ENCODE measurements at regions not wholly inside any gene's neighbourhood (a gene's known extent, or its start where the extent isn't known, plus 50 kb on each side); places are given as distances from the start of the nearest gene placed in this dataset.

- no peak for DNase-seq (ENCODE audit: low read depth in 2 of 2)
Measured at GRCh38 chr5:77948476-77948875, 172.3 kb upstream of the TBCA start.

DNA sequence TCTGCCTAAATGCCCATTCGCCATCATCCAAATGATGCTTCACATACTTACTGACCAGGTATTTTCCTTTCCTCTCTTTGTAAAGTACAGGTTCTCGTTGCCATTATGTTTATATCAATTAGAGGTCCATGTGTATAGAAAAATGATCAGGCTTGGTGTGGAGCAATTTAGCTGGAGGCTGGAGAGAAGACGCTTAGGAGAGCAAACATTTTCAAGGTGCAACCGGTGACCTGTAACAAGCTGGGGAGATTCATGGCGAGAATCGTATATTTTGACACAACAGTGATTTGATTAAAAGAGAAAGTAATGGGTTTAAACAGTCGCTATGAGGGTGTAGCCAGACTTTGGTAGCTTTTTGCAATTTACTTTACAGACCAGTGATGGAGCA lies 170.9 kb upstream of the TBCA start:
- no peak for DNase-seq (ENCODE audit: low read depth in 2 of 2)

DNA sequence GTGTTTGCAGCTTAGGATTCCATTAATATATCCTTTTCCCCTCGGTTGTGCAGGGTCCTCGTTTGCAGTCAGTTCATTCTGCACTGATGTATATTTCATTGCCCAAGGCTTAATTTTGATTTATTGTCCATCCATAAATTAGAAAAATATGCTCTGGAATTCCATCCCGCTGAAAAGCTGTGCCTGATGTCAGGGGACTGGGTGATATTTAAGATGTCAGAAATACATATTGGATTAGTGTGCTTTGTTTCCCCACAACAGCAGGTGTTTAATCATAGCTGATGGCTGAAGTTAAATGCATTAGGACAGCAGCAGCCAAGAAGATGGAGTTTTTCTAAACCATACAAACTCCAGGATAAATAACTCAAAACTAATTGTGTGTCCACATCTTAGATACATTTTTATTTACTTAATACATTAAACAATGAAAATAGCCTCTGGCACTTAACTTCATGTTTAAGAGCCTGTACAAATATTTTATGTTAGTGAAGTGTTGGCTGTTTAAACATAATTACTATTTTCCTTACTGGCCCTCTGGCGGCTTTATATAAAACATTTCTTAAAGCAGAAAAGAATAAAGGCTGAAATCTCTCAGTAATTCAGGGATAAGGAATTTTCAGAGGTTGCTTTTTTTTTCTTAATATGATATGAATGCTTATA lies 170.4 kb upstream of the TBCA start:
- DNase-seq (ENCODE audit: low read depth in 2 of 2), result no peak

DNA sequence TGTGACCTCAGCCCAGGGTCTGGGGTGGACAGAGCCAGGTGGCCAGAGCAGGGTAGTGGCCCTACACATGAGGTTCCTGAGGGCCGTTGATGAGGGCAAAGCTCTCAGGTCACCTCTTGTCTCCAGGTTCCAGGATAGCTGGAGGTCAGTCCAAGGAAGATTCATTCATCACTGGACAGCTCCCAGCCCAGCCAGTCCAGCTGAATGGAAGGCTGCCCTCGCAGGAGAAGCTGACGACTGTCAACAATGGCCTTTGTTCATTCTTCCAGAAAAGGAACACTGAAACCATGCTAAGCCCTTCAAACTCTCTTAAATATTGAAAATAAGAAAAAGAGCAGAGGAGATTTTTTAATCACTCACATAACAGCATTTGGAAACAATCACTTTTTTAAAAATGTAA lies 169.7 kb upstream of the TBCA start:
- DNase-seq (ENCODE audit: low read depth in 2 of 2), result no peak

- no peak for DNase-seq (ENCODE audit: low read depth in 2 of 2)
Measured at GRCh38 chr5:77944757-77945340, 168.7 kb upstream of the TBCA start.

GRCh38 chr5:77943851-77944250 lies 167.7 kb upstream of the TBCA start:
- no peak for DNase-seq (ENCODE audit: low read depth in 2 of 2)

DNA sequence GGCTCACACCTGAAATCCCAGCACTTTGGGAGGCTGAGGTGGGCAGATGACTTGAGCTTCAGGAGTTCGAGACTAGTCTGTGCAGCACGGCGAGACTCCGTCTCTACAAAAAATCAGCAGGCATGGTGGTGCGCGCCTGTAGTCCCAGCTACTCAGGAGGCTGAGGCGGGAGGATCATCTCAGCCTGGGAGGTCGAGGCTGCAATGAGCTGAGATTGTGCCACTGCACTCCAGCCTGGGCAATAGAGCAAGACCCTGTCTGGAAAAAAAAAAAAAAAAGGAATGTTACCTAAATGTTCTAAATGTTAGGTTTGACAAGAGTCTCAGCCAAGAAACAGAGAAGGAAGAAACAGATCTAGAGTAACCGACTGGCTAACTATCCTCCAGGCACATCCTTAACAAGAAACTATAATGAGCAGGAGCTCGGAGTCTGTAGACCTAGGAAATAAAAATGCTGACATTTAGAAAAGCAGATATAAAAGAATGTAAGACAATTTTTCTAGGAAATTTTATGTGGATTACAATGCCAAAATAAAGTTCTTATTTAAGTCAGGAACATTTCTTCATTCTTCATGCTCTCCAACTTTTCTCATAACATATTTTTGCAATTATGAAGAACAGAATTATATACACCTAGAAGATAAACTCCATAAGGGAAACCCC lies 166.6 kb upstream of the TBCA start:
- no peak for DNase-seq (ENCODE audit: low read depth in 2 of 2)

DNA sequence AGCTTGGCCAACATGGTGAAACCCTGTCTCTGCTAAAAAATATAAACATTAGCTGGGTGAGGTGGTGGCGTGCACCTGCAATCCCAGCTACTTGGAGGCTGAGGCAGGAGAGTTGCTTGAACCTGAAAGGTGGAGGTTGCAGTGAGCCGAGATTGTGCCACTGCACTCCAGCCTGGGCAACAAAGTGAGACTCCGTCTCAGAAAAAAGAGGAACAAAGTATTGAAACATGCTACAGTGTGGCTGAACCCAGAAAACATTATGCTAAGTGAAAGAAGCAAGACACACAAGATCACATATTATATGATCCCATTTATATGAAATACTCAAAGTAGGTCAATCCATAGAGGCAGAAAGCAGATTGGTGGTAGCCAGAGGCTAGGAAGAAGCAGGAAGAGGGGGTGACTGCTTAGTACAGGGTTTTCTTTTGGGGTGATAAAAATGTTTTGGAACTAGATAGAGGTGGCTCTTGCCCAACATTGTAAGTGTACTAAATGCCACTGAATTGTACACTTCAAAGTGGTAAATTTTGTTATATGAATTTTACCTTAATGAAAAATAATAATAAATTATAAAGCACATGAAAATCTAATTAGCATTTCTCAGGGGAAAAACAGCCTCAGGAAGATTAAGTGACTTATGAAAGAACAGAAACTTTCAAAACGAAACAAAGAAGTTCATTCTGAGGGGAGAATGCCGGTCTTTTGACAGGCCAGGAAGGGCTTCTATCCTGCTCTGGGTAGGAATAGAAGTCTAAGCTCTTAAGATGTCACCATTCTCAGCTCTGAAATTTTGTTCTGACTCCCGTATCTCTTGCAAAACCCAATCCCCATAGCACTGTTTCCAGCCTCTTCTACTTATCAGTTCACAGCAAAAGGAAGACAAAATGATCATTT lies 161.1 kb upstream of the TBCA start:
- no peak for DNase-seq (ENCODE audit: low read depth in 2 of 2)

GRCh38 chr5:77936365-77936693 lies 160.2 kb upstream of the TBCA start:
- DNase-seq (ENCODE audit: low read depth in 2 of 2), result no peak

DNA sequence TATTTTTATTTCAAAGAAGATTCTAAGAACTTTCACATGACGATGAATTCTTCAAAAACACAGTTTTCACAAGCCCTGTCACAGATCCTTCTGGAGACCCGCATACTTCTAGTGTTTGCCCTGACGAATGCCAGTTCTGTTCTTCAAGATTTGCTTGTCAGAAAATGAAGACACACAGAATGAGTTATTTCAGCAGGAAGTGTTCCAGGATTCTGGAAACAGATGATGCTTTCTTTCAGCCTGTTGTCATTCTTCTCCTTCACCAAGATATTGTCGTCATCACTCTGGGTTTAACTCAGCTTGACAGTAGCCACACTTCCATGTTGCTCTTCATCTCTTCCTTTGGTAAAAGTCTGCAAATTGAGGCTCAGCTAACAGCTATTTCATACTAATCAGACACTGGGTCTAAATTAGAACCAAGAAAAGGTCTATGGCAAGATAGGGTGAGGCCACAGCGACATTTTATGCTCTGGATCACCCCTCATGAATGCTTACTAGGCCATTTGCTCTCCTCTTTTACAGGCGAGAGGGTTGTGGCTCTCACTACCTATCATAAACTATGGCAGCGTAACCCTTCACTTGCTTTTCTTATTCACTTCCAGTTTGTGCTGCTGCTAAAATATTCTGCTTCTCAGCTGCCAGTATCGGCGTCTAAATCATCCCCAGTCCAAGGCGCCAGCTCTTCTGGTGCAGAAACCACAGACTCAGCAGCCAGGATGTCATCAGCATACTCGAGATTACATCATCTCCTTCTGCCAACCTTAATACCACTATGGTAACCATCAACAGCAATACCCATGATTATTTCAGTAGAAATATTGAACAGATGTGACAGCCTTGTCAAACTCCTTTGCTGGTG lies 159.6 kb upstream of the TBCA start:
- DNase-seq (ENCODE audit: low read depth in 2 of 2), result no peak

- no peak for DNase-seq (ENCODE audit: low read depth in 2 of 2)
Measured at GRCh38 chr5:77928776-77929300, 152.7 kb upstream of the TBCA start.

DNA sequence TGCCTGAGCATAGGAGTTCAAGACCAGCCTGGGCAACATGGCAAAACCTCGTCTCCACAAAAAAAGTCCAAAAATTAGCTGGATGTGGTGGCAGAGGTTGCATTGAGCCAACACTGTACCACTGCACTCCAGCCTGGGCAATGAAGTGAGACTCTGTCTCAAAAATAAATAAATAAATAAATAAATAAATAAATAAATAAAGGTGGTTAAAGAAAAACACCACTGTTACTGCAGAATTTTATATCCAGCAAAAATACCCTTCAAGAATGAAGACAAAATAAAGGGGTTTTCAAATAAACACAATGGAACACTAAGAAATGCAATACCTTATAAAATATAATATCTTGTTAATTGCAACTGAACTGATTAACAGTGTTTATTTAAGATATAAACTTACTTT lies 150.2 kb upstream of the TBCA start:
- no peak for DNase-seq (ENCODE audit: low read depth in 2 of 2)

- DNase-seq (ENCODE audit: low read depth in 2 of 2), result no peak
Measured at GRCh38 chr5:77925503-77925902, 149.4 kb upstream of the TBCA start.

GRCh38 chr5:77924081-77924480 lies 147.9 kb upstream of the TBCA start:
- no peak for DNase-seq (ENCODE audit: low read depth in 2 of 2)

DNA sequence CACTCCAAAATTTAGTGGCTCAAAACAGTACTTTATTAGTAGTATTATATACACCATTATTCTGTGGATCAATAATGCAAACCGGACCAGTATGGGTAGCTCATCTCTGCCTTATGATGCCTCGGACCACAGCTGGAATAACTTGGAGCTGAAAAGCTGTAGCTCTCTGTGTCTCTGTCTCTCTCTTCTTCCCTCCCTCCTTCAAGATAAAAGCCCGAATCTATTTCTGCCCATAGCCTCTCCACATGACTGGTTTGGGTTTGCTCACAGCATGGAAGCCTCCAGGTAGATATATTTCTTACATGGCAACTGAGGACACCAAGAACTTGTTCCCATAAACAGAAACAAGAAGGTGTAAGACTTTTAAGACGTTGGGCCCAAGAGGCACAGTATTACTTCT lies 147.5 kb upstream of the TBCA start:
- no peak for DNase-seq (ENCODE audit: low read depth in 2 of 2)

- DNase-seq (ENCODE audit: low read depth in 2 of 2), result no peak
Measured at GRCh38 chr5:77921094-77921768, 145.1 kb upstream of the TBCA start.

DNA sequence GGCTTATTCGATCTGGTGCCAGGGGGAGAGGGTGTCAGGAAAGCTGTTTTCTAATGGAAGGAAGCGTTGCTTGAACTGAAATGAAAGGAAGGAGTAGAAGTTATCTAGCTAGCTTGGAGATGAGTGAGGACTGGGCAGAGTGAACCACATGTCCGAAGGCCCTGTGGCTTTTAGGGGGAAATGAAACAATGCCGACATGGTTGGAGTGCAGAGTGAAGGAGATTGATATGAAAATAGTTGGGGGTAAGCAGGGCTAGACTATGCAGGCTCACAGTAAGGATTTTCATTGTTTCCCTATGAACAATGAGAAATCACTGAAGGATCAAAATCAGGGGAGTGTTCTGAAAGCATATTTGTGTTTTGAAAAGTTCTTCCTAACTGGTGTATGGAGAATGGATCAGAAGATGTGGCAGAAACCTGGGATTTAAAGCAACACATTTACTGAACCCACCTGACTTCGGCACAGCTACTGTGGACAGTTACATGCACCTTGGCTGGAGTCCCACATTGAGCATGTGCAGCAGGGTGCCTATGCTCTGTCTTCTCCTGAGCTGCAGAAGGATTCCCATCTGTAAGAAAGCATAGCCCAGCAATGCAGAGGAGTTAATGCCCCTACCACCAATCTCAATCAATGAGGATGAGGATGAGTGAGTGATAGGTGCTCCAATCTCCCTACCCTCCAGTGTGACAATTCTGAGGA lies 144.4 kb upstream of the TBCA start:
- DNase-seq (ENCODE audit: low read depth in 2 of 2), result no peak

- DNase-seq (ENCODE audit: low read depth in 2 of 2), result no peak
Measured at GRCh38 chr5:77915346-77915745, 139.2 kb upstream of the TBCA start.

DNA sequence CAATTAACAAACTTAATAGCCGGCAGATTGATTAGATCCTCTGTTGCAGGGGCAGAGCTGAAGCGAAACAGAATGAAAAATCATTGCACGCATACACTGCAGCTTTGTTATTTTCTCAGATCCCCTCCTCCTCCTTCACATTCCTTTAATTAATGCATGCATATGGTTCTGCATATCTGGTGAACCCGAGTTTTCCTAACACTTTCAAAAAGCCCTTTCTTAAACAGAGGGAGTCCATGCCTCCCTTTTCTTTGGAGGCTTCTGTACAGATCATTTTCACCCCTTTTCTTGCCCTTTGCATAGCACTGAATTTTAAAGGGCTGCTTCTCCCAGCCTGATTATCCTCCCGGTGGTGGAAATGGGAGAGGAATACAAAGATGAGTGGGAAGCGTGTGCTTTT lies 136.6 kb upstream of the TBCA start:
- no peak for DNase-seq (ENCODE audit: low read depth in 2 of 2)

GRCh38 chr5:77910602-77911188 lies 134.6 kb upstream of the TBCA start:
- DNase-seq (ENCODE audit: low read depth in 2 of 2), result no peak
